SK-N-SH treated with all-trans-retinoic acid at 6 μM for 48 hours (cell line): ENCODE measurements at regions not wholly inside any gene's neighbourhood (a gene's known extent, or its start where the extent isn't known, plus 50 kb on each side); places are given as distances from the start of the nearest gene placed in this dataset.

Experiments used
- ATAC-seq: fragments of 200-7000 bp; cut with Tn5 transposase; 3 replicates; pipeline ENCODE4 v1.9.1; 2020; ENCODE audit warnings: mild to moderate bottlenecking, moderate library complexity
- ARNTL ChIP-seq: fragments of 450-650 bp; formaldehyde crosslinking; IDR thresholded peaks from 2 replicates; pipeline ENCODE4 v1.5.0; 2020; ENCODE audit warnings: low read depth, mild to moderate bottlenecking, moderate library complexity, borderline replicate concordance
- BACH2 ChIP-seq: fragments of 250-450 bp; sonication (Bioruptor Pico); IDR thresholded peaks from 2 replicates; pipeline ENCODE4 v1.9.0; 2021; ENCODE audit warnings: mild to moderate bottlenecking, borderline replicate concordance
- CSDC2 ChIP-seq: fragments of 250-450 bp; sonication (Bioruptor Pico); IDR thresholded peaks from 2 replicates; pipeline ENCODE4 v1.5.0; 2020; ENCODE audit warnings: mild to moderate bottlenecking, moderate library complexity
- ESRRG ChIP-seq: fragments of 250-450 bp; sonication (Bioruptor Pico); IDR thresholded peaks from 2 replicates; pipeline ENCODE4 v1.6.1; 2021; ENCODE audit warnings: mild to moderate bottlenecking
- GLIS3 ChIP-seq: fragments of 250-450 bp; sonication (Bioruptor Pico); IDR thresholded peaks from 2 replicates; pipeline ENCODE4 v1.5.0; 2020; ENCODE audit warnings: mild to moderate bottlenecking, moderate library complexity
- ISL1 ChIP-seq: fragments of 250-450 bp; sonication (Bioruptor Pico); IDR thresholded peaks from 2 replicates; pipeline ENCODE4 v2.1.2; 2022; ENCODE audit warnings: mild to moderate bottlenecking, moderate library complexity
- OSR1 ChIP-seq: fragments of 250-450 bp; sonication (Bioruptor Pico); IDR thresholded peaks from 2 replicates; pipeline ENCODE4 v1.8.0; 2022; ENCODE audit warnings: moderate library complexity, mild to moderate bottlenecking, inconsistent platforms
- POU6F1 ChIP-seq: fragments of 250-450 bp; sonication (Bioruptor Pico); IDR thresholded peaks from 2 replicates; pipeline ENCODE4 v1.8.0; 2021; ENCODE audit warnings: low read depth, mild to moderate bottlenecking, moderate library complexity, borderline replicate concordance
- PPARA ChIP-seq: fragments of 250-450 bp; sonication (Bioruptor Pico); IDR thresholded peaks from 2 replicates; pipeline ENCODE4 v1.5.0; 2020; ENCODE audit warnings: mild to moderate bottlenecking, borderline replicate concordance
- RARB ChIP-seq: fragments of 250-450 bp; sonication (Bioruptor Pico); IDR thresholded peaks from 2 replicates; pipeline ENCODE4 v1.8.0; 2021; ENCODE audit warnings: mild to moderate bottlenecking, moderate library complexity
- SNAI2 ChIP-seq: fragments of 250-450 bp; sonication (Bioruptor Pico); IDR thresholded peaks from 2 replicates; pipeline ENCODE4 v1.5.0; 2020; ENCODE audit warnings: mild to moderate bottlenecking, moderate library complexity
- TCF4 ChIP-seq: fragments of 250-450 bp; sonication (Bioruptor Pico); IDR thresholded peaks from 2 replicates; pipeline ENCODE4 v1.8.0; 2021; ENCODE audit warnings: mild to moderate bottlenecking, moderate library complexity, borderline replicate concordance
- TOX ChIP-seq: fragments of 250-450 bp; sonication (Bioruptor Pico); IDR thresholded peaks from 2 replicates; pipeline ENCODE4 v1.8.0; 2021; ENCODE audit warnings: mild to moderate bottlenecking, moderate library complexity, borderline replicate concordance
- TSHZ2 ChIP-seq: fragments of 250-450 bp; sonication (Bioruptor Pico); IDR thresholded peaks from 2 replicates; pipeline ENCODE4 v1.5.0; 2020; ENCODE audit warnings: mild to moderate bottlenecking, moderate library complexity
- ZC3H10 ChIP-seq: fragments of 250-450 bp; sonication (Bioruptor Pico); IDR thresholded peaks from 2 replicates; pipeline ENCODE4 v1.5.1; 2021; ENCODE audit warnings: mild to moderate bottlenecking, moderate library complexity
- ZFP3 ChIP-seq: fragments of 250-450 bp; sonication (Bioruptor Pico); IDR thresholded peaks from 2 replicates; pipeline ENCODE4 v1.5.0; 2020; ENCODE audit warnings: mild to moderate bottlenecking, moderate library complexity
- ZNF565 ChIP-seq: fragments of 450-650 bp; formaldehyde crosslinking; conservative IDR thresholded peaks from 2 replicates; pipeline ENCODE4 v1.5.0; 2020; ENCODE audit warnings: low read depth, mild to moderate bottlenecking, moderate library complexity
- ZNF70 ChIP-seq: fragments of 450-650 bp; formaldehyde crosslinking; IDR thresholded peaks from 2 replicates; pipeline ENCODE4 v1.5.0; 2020; ENCODE audit warnings: mild to moderate bottlenecking, moderate library complexity
- ZNF8 ChIP-seq: fragments of 450-650 bp; formaldehyde crosslinking; IDR thresholded peaks from 2 replicates; pipeline ENCODE4 v1.5.0; 2020; ENCODE audit warnings: mild to moderate bottlenecking, moderate library complexity
- TF ChIP-seq, protein P1 (sequence below): fragments of 250-450 bp; sonication (Bioruptor Pico); IDR thresholded peaks from 2 replicates; pipeline ENCODE4 v1.5.1; 2020; ENCODE audit warnings: low read depth, mild to moderate bottlenecking, moderate library complexity

GRCh38 chr1:47655521-47656300 lies 217.9 kb downstream of the FOXD2 start (continued):
- TF ChIP-seq, protein P1, sequence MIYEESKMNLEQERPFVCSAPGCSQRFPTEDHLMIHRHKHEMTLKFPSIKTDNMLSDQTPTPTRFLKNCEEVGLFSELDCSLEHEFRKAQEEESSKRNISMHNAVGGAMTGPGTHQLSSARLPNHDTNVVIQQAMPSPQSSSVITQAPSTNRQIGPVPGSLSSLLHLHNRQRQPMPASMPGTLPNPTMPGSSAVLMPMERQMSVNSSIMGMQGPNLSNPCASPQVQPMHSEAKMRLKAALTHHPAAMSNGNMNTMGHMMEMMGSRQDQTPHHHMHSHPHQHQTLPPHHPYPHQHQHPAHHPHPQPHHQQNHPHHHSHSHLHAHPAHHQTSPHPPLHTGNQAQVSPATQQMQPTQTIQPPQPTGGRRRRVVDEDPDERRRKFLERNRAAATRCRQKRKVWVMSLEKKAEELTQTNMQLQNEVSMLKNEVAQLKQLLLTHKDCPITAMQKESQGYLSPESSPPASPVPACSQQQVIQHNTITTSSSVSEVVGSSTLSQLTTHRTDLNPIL (CRISPR knock-in tag), result no peak
- TF ChIP-seq PPARA (CRISPR knock-in tag), result no peak

- no peak for ATAC-seq
- TF ChIP-seq ZNF70 (CRISPR knock-in tag) (no peak), ARNTL (CRISPR knock-in tag) (no peak), GLIS3 (no peak), ZNF565 (CRISPR knock-in tag) (no peak), BACH2 (CRISPR knock-in tag) (no peak), ESRRG (CRISPR knock-in tag) (no peak), SNAI2 (CRISPR knock-in tag) (no peak), CSDC2 (no peak), TSHZ2 (CRISPR knock-in tag) (no peak), POU6F1 (no peak), ZC3H10 (CRISPR knock-in tag) (no peak), ZFP3 (CRISPR knock-in tag) (no peak), ZNF8 (CRISPR knock-in tag) (no peak)
- TF ChIP-seq, protein P1 (CRISPR knock-in tag), result no peak
These were observed 219.2 kb downstream of the FOXD2 start for GRCh38 chr1:47656719-47657685.

- ATAC-seq, result no peak
- TF ChIP-seq PPARA (CRISPR knock-in tag), result no peak
- TF ChIP-seq BACH2 (CRISPR knock-in tag), result no peak
- no peak for TF ChIP-seq ZNF565 (CRISPR knock-in tag)
- TF ChIP-seq ARNTL (CRISPR knock-in tag), result no peak
- TF ChIP-seq TSHZ2 (CRISPR knock-in tag), result no peak
- TF ChIP-seq ZC3H10 (CRISPR knock-in tag), result no peak
- no peak for TF ChIP-seq SNAI2 (CRISPR knock-in tag)
- no peak for TF ChIP-seq GLIS3
- TF ChIP-seq CSDC2, result no peak
- no peak for TF ChIP-seq ISL1 (CRISPR knock-in tag)
- TF ChIP-seq ESRRG (CRISPR knock-in tag), result no peak
- TF ChIP-seq TCF4 (CRISPR knock-in tag), result no peak
- TF ChIP-seq TOX (CRISPR knock-in tag), result no peak
- no peak for TF ChIP-seq POU6F1
- TF ChIP-seq RARB (CRISPR knock-in tag), result no peak
- TF ChIP-seq OSR1 (CRISPR knock-in tag), result no peak
- TF ChIP-seq, protein P1 (CRISPR knock-in tag), result no peak
These were observed 220.5 kb downstream of the FOXD2 start for GRCh38 chr1:47658161-47658920.
